LNCaP clone FGC (cell line): ENCODE measurements at regions not wholly inside any gene's neighbourhood (a gene's known extent, or its start where the extent isn't known, plus 50 kb on each side); places are given as distances from the start of the nearest gene placed in this dataset.

ENCODE experiments used
- DNase-seq: peaks from one replicate; pipeline ENCODE4 v3.0.0-alpha.2; 2011; ENCODE audit warnings: low read depth
- H3K4me3 ChIP-seq: 2 replicates; pipeline ENCODE4 v1.5.1; 2011; ENCODE audit warnings: mild to moderate bottlenecking, low read depth, low read length, control low read depth
- CTCF ChIP-seq: IDR thresholded peaks from 2 replicates; pipeline ENCODE4 v1.5.1; 2012; ENCODE audit warnings: mild to moderate bottlenecking; ENCODE audit not compliant: control insufficient read depth, insufficient read depth; ENCODE audit errors: extremely low read depth

GRCh38 chr21:17947531-17947930, 128.4 kb upstream of the C21orf91 start:
- TF ChIP-seq CTCF = no peak
- DNase-seq = no peak
- no peak overlapping the region for H3K4me3 ChIP-seq

DNA sequence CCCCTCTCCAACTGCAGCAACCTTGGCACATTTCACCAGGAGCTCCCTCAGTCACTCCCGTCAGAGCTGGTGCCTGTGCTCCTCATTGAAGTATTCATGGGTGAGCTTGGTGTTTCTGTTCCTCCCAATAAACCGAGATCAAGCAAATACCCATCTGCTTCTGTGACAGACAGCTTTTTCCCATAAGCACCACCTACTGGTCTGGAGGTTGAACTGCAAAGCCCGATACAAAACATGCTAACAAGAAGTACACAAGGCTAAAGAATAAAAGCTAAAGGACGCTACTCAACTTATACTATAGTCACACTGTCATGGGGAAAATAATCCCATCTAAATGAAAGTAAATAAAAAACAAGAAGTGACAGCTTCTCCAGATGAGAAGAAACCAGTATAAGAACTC, 111.9 kb upstream of the C21orf91 start:
- H3K4me3 ChIP-seq = peak overlapping the region; percentile 20
- DNase-seq = no peak
- peak; percentile 31 for TF ChIP-seq CTCF

DNA sequence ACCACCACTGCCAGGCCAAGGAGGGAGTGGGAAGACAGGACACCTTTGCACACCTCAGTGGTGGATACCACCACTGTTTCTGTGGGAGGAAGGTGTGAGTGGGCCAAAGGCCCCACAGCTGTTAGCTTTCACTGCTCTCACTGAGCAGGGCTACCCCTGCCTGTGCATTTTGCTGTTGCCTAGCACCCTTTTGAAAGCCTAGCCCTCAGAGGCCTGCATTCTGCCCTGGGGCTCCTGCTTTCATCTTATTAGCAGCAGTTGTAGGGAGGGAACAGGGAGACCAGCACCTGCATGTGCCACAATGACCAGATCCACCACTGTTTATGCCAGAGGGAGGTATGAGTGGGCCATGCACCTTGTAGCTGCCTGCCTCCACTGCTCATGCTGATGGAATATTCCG, 110.9 kb upstream of the C21orf91 start:
- TF ChIP-seq CTCF = no peak
- no peak overlapping the region for H3K4me3 ChIP-seq
- no peak for DNase-seq

GRCh38 chr21:17929510-17929909, 110.4 kb upstream of the C21orf91 start:
- no peak for TF ChIP-seq CTCF
- no peak for DNase-seq
- no peak overlapping the region for H3K4me3 ChIP-seq

DNA sequence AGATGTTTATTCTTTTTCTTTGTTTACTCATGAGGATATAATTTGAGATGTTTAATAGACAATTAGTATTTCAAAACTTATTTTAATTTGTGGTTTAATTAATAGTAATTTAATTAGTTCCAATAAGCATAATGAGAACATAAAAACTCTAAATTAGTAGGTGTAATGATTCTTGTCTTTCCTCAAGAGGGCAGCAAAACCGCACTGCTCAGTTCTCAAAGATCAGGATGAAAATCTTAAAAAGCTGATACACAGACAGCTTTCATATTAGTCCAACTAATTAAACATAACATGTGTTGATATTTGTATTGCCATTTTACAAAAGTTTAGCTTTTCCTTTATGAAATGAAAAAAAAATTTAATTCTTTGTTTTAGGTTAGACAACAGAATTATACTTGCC, 106.7 kb upstream of the C21orf91 start:
- DNase-seq = no peak
- no peak overlapping the region for H3K4me3 ChIP-seq
- peak; percentile 62 for TF ChIP-seq CTCF

DNA sequence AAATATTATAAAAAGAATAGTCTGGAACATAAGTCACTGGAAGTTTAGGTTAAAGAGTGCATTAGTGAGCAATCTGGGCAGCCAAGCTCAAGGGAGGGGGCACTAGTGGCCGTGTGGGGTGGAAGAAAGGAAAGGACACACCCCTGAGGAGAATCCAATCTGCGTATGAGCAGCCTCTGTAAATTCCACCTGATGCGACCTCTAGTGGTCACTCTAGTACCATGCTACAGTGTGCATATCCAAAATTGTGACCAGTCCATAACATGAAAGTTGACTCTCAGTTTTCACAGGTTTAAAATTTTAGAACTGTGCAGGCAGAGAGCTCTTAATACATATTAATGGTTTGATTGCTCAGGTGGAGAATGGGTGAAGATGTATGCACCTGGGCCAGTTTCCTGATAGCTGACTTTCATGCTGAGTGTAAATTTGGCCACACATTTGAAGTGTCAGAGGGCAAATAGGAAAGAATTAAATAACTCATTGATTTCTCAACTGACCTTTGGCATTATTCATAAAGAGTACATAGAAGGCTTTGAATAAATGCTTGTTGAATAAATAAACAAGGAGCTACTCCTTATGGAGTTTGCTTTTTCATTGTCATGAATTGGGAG, 105.9 kb upstream of the C21orf91 start:
- H3K4me3 ChIP-seq = no peak overlapping the region
- DNase-seq = no peak
- peak; percentile 84 for TF ChIP-seq CTCF
